IMR-90 (cell line): ENCODE measurements at regions not wholly inside any gene's neighbourhood (a gene's known extent, or its start where the extent isn't known, plus 50 kb on each side); places are given as distances from the start of the nearest gene placed in this dataset.

Source experiments
- CEBPB ChIP-seq: IDR thresholded peaks from 2 replicates; pipeline ENCODE4 v1.6.1; 2012; ENCODE audit warnings: low read depth, low read length, improper control_type of control experiment
- CHD1 ChIP-seq: IDR thresholded peaks from 2 replicates; pipeline ENCODE4 v1.6.1; 2012; ENCODE audit warnings: low read depth, low read length, improper control_type of control experiment
- CTCF ChIP-seq: conservative IDR thresholded peaks from 2 replicates; pipeline ENCODE4 v1.5.1; 2012; ENCODE audit warnings: mild to moderate bottlenecking, low read depth, low read length, improper control_type of control experiment
- ELK1 ChIP-seq: fragments of 150-350 bp; IDR thresholded peaks from 2 replicates; pipeline ENCODE4 v1.6.1; 2016; ENCODE audit warnings: low read depth, mild to moderate bottlenecking, low read length, moderate library complexity, borderline replicate concordance
- FOS ChIP-seq: fragments of 150-350 bp; IDR thresholded peaks from 2 replicates; pipeline ENCODE4 v1.6.1; 2016; ENCODE audit warnings: low read depth, low read length
- MAFK ChIP-seq: IDR thresholded peaks from 2 replicates; pipeline ENCODE4 v1.6.1; 2012; ENCODE audit warnings: low read depth, low read length, improper control_type of control experiment
- MAZ ChIP-seq: IDR thresholded peaks from 2 replicates; pipeline ENCODE4 v1.6.1; 2012; ENCODE audit warnings: low read depth, mild to moderate bottlenecking, low read length, improper control_type of control experiment, moderate library complexity, borderline replicate concordance
- MXI1 ChIP-seq: IDR thresholded peaks from 2 replicates; pipeline ENCODE4 v1.6.1; 2012; ENCODE audit warnings: low read depth, mild to moderate bottlenecking, low read length, moderate library complexity, borderline replicate concordance
- POLR2A ChIP-seq: IDR thresholded peaks from 2 replicates; pipeline ENCODE4 v1.6.1; 2012; ENCODE audit warnings: mild to moderate bottlenecking, low read depth, low read length
- RAD21 ChIP-seq: IDR thresholded peaks from 2 replicates; pipeline ENCODE4 v1.6.1; 2012; ENCODE audit warnings: low read length, improper control_type of control experiment
- RCOR1 ChIP-seq: IDR thresholded peaks from 2 replicates; pipeline ENCODE4 v1.6.1; 2012; ENCODE audit warnings: mild to moderate bottlenecking, low read length, improper control_type of control experiment; ENCODE audit not compliant: insufficient replicate concordance
- RFX5 ChIP-seq: IDR thresholded peaks from 2 replicates; pipeline ENCODE4 v1.8.0; 2012; ENCODE audit warnings: low read depth, mild to moderate bottlenecking, low read length, moderate library complexity
- USF2 ChIP-seq: fragments of 150-350 bp; IDR thresholded peaks from 2 replicates; pipeline ENCODE4 v1.6.1; 2017; ENCODE audit warnings: mild to moderate bottlenecking, antibody characterized with exemption, low read length, low read depth

- TF ChIP-seq CEBPB (no peak), CTCF (no peak), MAZ (no peak), RAD21 (no peak), CHD1 (no peak), POLR2A (no peak), RCOR1 (no peak), MXI1 (no peak), MAFK (no peak), FOS (no peak), RFX5 (no peak), USF2 (no peak), ELK1 (no peak)
Observed at GRCh38 chr2:234873103-234873827, 78.6 kb upstream of the SH3BP4 start.
